22Rv1 (cell line): ENCODE measurements at regions not wholly inside any gene's neighbourhood (a gene's known extent, or its start where the extent isn't known, plus 50 kb on each side); places are given as distances from the start of the nearest gene placed in this dataset.

Experiments
- CTCF ChIP-seq: fragments of 450-650 bp; IDR thresholded peaks from 2 replicates; pipeline ENCODE4 v1.5.1; 2017; ENCODE audit warnings: mild to moderate bottlenecking
- ZFX ChIP-seq: fragments of 450-650 bp; IDR thresholded peaks from 2 replicates; pipeline ENCODE4 v1.6.1; 2017; ENCODE audit warnings: antibody characterized with exemption, borderline replicate concordance

DNA sequence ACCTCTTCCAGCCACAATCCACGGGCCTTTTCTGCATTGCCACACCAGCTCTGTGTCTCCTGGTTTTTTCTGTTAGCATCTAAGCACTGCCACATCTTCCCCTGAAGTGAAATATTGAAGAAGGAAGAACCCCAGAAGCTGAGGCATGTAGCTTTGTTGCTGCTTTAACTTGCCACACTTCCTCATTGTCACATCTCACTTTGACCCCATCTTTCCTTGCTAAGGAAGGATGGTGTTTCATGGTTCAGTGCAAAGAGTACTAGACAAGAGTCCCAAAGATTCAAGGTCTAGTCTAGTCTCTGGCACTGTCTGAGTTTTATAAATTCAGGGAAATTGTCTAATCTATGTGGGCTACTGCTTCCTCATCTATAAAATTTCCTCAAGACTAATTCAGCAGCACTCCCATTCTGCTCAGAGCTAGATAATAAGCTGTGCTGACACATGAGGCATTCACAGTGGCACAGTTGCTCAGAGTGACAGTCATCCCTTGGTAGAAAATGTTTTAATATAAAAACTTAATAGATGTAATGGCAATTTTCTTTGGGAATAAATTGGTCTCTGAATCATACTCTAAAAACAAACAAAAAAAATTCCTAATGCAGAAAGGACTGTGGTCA is 483.0 kb upstream of the ID2 start:
- TF ChIP-seq CTCF (no peak), ZFX (no peak)
